Breast epithelium (tissue), 3 donors: ENCODE measurements at regions not wholly inside any gene's neighbourhood (a gene's known extent, or its start where the extent isn't known, plus 50 kb on each side); places are given as distances from the start of the nearest gene placed in this dataset.
"Not testable (repeated sequence)": the region's sequence is repeated elsewhere in the genome, so short reads cannot be mapped to it uniquely, and the experiment has no call there.

ENCODE experiments used
- POLR2A ChIP-seq: fragments of 450-650 bp; IDR thresholded peaks from one replicate; pipeline ENCODE4 v1.6.1; 2016; ENCODE audit warnings: antibody characterized with exemption, mild to moderate bottlenecking, moderate library complexity
- POLR2AphosphoS5 ChIP-seq, 3 donors: sonication (generic); formaldehyde crosslinking; IDR thresholded peaks; one replicate each; pipeline ENCODE4 v1.6.1; 2017; ENCODE audit warnings: antibody characterized with exemption in 3 of 3
- TF ChIP-seq, protein P1 (sequence below), 3 donors: fragments of 450-650 bp; IDR thresholded peaks; one replicate each; pipeline ENCODE4 v1.5.1; 2016 to 2017; ENCODE audit warnings: antibody characterized with exemption in 3 of 3, mild to moderate bottlenecking in 3 of 3, moderate library complexity in 3 of 3

- TF ChIP-seq, protein P1, sequence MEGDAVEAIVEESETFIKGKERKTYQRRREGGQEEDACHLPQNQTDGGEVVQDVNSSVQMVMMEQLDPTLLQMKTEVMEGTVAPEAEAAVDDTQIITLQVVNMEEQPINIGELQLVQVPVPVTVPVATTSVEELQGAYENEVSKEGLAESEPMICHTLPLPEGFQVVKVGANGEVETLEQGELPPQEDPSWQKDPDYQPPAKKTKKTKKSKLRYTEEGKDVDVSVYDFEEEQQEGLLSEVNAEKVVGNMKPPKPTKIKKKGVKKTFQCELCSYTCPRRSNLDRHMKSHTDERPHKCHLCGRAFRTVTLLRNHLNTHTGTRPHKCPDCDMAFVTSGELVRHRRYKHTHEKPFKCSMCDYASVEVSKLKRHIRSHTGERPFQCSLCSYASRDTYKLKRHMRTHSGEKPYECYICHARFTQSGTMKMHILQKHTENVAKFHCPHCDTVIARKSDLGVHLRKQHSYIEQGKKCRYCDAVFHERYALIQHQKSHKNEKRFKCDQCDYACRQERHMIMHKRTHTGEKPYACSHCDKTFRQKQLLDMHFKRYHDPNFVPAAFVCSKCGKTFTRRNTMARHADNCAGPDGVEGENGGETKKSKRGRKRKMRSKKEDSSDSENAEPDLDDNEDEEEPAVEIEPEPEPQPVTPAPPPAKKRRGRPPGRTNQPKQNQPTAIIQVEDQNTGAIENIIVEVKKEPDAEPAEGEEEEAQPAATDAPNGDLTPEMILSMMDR (IDR thresholded peaks at IDR 0.05), result not testable (repeated sequence)
- not testable (repeated sequence) for TF ChIP-seq POLR2AphosphoS5 (IDR thresholded peaks at IDR 0.05); POLR2A
These were observed 106.9 kb downstream of the SOCS6 start for GRCh38 chr18:70395771-70396170.
